Activated CD4-positive, alpha-beta T cell treated with anti-CD3 and anti-CD28 coated beads for 36 hours (primary cell): ENCODE measurements at regions not wholly inside any gene's neighbourhood (a gene's known extent, or its start where the extent isn't known, plus 50 kb on each side); places are given as distances from the start of the nearest gene placed in this dataset.
"Not testable (repeated sequence)": the region's sequence is repeated elsewhere in the genome, so short reads cannot be mapped to it uniquely, and the experiment has no call there.

Source experiments
- ATAC-seq: fragments of 200-7000 bp; cut with Tn5 transposase; one replicate; pipeline ENCODE4 v1.10.0; 2021; ENCODE audit warnings: mild to moderate bottlenecking, moderate library complexity
- CTCF ChIA-PET: fragments of 350-600 bp; sonication (Branson Sonifier 250); formaldehyde crosslinking; loops from one replicate; lab custom pipeline; 2021; ENCODE audit warnings: antibody characterized with exemption; lab: Charles Lee
- POLR2A ChIA-PET: fragments of 350-600 bp; sonication (Branson Sonifier 250); formaldehyde crosslinking; loops from one replicate; lab custom pipeline; 2021; ENCODE audit warnings: antibody characterized with exemption, inconsistent platforms; lab: Charles Lee
- DNase-seq: peaks from one replicate; pipeline ENCODE4 v3.0.0-alpha.2; 2020
- H3K27ac Mint-ChIP-seq: one replicate; pipeline ENCODE4 v1.8.0; 2021; ENCODE audit warnings: mixed read lengths
- H3K27me3 Mint-ChIP-seq: one replicate; pipeline ENCODE4 v1.8.0; 2021; ENCODE audit warnings: mixed read lengths
- H3K36me3 Mint-ChIP-seq: one replicate; pipeline ENCODE4 v1.8.0; 2021; ENCODE audit warnings: low read depth, mixed read lengths
- H3K4me1 Mint-ChIP-seq: one replicate; pipeline ENCODE4 v1.8.0; 2021; ENCODE audit warnings: mixed read lengths
- H3K4me3 Mint-ChIP-seq: one replicate; pipeline ENCODE4 v1.8.0; 2021; ENCODE audit warnings: mild to moderate bottlenecking, moderate library complexity, mixed read lengths
- H3K9me3 Mint-ChIP-seq: one replicate; pipeline ENCODE4 v1.8.0; 2021; ENCODE audit warnings: low read depth, mixed read lengths
- intact Hi-C, 2 experiments: fragments of 100-400 bp; cut with DNase I in 1 of 2; cut with micrococcal nuclease in 1 of 2; formaldehyde crosslinking; loops; one replicate each; pipeline versions ENCODE4 v1.14.2 to v1.15.1; 2022 to 2024; cut with DNase I, micrococcal nuclease

- H3K27ac Mint-ChIP-seq, H3K4me3 Mint-ChIP-seq, H3K36me3 Mint-ChIP-seq, H3K9me3 Mint-ChIP-seq, CTCF ChIA-PET, ATAC-seq, intact Hi-C loops, DNase-seq, H3K27me3 Mint-ChIP-seq: not testable (repeated sequence)
- H3K4me1 Mint-ChIP-seq = peaks cover 69% of the 10 kb centered on the region
- POLR2A ChIA-PET = interaction anchor here (0.6 kb wide), 1 partner anchor 19 kb away, joined by 3 read pairs; no protein-coding TSS in a partner anchor
Measured at GRCh38 chr6:30807566-30807965, 63.2 kb upstream of the IER3 start.

GRCh38 chr6:30806581-30807183 lies 62.3 kb upstream of the IER3 start:
- H3K4me3 Mint-ChIP-seq = no peak overlapping the region
- H3K4me1 Mint-ChIP-seq = peaks cover 63% of the 10 kb centered on the region
- H3K27ac Mint-ChIP-seq = peak overlapping the region; percentile 43
- H3K36me3 Mint-ChIP-seq = peaks cover 4% of the 10 kb centered on the region
- DNase-seq (no peak), ATAC-seq (no peak)
- no peaks in the 10 kb centered on the region for H3K27me3 Mint-ChIP-seq
- peaks cover 2% of the 10 kb centered on the region for H3K9me3 Mint-ChIP-seq
- ChIA-PET POLR2A (interaction anchor here (0.5 kb wide), 1 partner anchor 189 kb away, joined by 6 read pairs; no protein-coding TSS in a partner anchor), CTCF (no interaction called here)
- intact Hi-C loops = no loop called here

- DNase-seq (no peak), ATAC-seq (no peak)
- peaks cover 41% of the 10 kb centered on the region for H3K4me1 Mint-ChIP-seq
- peak overlapping the region; percentile 51 for H3K27ac Mint-ChIP-seq
- intact Hi-C loops = no loop called here
- H3K36me3 Mint-ChIP-seq = peaks cover 4% of the 10 kb centered on the region
- H3K4me3 Mint-ChIP-seq = no peak overlapping the region
- H3K27me3 Mint-ChIP-seq = no peaks in the 10 kb centered on the region
- H3K9me3 Mint-ChIP-seq = no peaks in the 10 kb centered on the region
- ChIA-PET POLR2A (no interaction called here), CTCF (interaction anchor here (0.6 to 1.4 kb wide), 5 partner anchors 18 to 275 kb away, joined by 3 to 4 read pairs (median 3); no protein-coding TSS in a partner anchor)
Measured at GRCh38 chr6:30804333-30804732, 60.0 kb upstream of the IER3 start.

DNA sequence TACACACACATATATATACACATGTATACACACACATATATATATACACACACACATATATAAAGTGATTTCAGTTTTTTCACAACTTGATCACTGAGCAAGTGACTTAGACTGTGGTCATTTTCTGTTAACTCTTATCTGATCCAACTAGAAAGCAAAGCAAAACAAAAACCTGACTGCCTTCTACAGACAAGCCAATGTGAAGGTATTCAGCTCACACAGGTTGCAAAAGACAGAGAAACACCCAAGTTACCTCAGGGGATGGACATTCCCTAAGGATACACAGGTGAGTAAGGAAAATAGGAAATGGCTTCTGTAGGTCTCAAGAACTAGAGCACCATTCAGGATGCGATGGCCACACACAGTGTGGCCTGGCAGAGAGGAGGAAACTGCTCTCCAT lies 58.4 kb upstream of the IER3 start:
- DNase-seq = no peak
- ATAC-seq = peak; percentile 42
- intact Hi-C loops = no loop called here
- no peaks in the 10 kb centered on the region for H3K27me3 Mint-ChIP-seq
- peak overlapping the region; percentile 55 for H3K27ac Mint-ChIP-seq
- H3K4me3 Mint-ChIP-seq = no peak overlapping the region
- peaks cover 4% of the 10 kb centered on the region for H3K36me3 Mint-ChIP-seq
- CTCF ChIA-PET = interaction anchor here (0.7 kb wide), 2 partner anchors 72 to 78 kb away, joined by 3 read pairs; no protein-coding TSS in a partner anchor
- peaks cover 28% of the 10 kb centered on the region for H3K4me1 Mint-ChIP-seq
- POLR2A ChIA-PET = no interaction called here
- H3K9me3 Mint-ChIP-seq = no peaks in the 10 kb centered on the region

GRCh38 chr6:30801950-30802349 lies 57.6 kb upstream of the IER3 start:
- POLR2A ChIA-PET = no interaction called here
- intact Hi-C loops = no loop called here

DNA sequence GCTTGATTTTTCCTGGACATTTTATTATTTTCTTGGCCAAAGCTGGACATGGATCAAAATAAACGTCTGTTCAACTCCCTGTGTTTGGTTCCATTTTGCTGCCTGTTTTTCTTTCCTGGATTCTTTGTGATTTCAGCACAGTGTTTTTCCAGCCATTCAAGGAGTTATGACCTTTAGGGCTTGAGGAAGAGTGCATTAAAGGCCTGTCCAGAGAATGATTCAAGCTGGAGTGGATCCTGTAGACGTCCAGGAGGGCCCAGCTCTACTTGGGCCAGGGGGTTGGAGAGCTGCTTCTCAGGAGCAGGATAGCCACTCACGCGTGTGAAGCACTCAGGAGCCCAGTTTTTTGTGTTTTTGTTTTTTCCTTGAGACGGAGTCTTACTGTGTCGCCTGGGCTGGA lies 56.5 kb upstream of the IER3 start:
- no peak for ATAC-seq
- intact Hi-C loops = no loop called here
- H3K9me3 Mint-ChIP-seq = no peaks in the 10 kb centered on the region

More at GRCh38 chr6:30801950-30802349, 57.6 kb upstream of the IER3 start:
- peaks cover 4% of the 10 kb centered on the region for H3K36me3 Mint-ChIP-seq
- H3K27me3 Mint-ChIP-seq = no peaks in the 10 kb centered on the region
- no peak overlapping the region for H3K27ac Mint-ChIP-seq
- H3K4me3 Mint-ChIP-seq = no peak overlapping the region
- ATAC-seq (no peak), DNase-seq (no peak)
- H3K9me3 Mint-ChIP-seq = no peaks in the 10 kb centered on the region
- CTCF ChIA-PET = interaction anchor here (0.7 kb wide), 1 partner anchor 71 kb away, joined by 3 read pairs; no protein-coding TSS in a partner anchor
- peaks cover 28% of the 10 kb centered on the region for H3K4me1 Mint-ChIP-seq

DNA sequence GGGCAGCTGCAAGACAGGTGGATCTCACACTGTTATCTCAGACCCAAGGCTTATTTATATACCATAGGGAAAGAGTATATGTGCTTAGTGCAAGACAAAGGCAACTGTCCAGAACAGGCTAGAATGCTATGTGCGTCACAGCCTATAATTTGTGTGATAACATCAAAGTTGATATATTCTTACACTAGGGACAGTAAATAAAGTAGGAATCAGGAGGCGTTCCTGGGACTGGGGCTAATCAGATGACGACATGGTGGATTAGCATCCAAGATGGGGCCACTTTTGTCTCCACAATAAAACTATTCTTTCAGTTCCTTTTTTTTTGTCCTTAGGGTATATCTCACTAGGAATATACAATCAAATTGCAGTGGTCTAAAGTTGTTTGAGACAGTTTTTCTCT lies 54.9 kb upstream of the IER3 start:
- ChIA-PET CTCF (interaction anchor here (0.7 kb wide), 1 partner anchor 69 kb away, joined by 3 read pairs; no protein-coding TSS in a partner anchor), POLR2A (no interaction called here)
- Mint-ChIP-seq H3K27me3 (no peaks in the 10 kb centered on the region), H3K36me3 (peaks cover 8% of the 10 kb centered on the region), H3K27ac (no peak overlapping the region), H3K9me3 (no peaks in the 10 kb centered on the region), H3K4me3 (no peak overlapping the region), H3K4me1 (peaks cover 26% of the 10 kb centered on the region)
- ATAC-seq (no peak), DNase-seq (no peak)
- intact Hi-C loops = no loop called here

More for the DNA sequence above, 56.5 kb upstream of the IER3 start:
- CTCF ChIA-PET = interaction anchor here (0.6 to 1.2 kb wide), 5 partner anchors 9 to 58 kb away, joined by 3 to 4 read pairs (median 3); no protein-coding TSS in a partner anchor
- H3K27ac Mint-ChIP-seq = no peak overlapping the region
- peaks cover 27% of the 10 kb centered on the region for H3K4me1 Mint-ChIP-seq
- DNase-seq = no peak
- POLR2A ChIA-PET = no interaction called here
- peaks cover 5% of the 10 kb centered on the region for H3K36me3 Mint-ChIP-seq
- H3K4me3 Mint-ChIP-seq = no peak overlapping the region
- no peaks in the 10 kb centered on the region for H3K27me3 Mint-ChIP-seq

DNA sequence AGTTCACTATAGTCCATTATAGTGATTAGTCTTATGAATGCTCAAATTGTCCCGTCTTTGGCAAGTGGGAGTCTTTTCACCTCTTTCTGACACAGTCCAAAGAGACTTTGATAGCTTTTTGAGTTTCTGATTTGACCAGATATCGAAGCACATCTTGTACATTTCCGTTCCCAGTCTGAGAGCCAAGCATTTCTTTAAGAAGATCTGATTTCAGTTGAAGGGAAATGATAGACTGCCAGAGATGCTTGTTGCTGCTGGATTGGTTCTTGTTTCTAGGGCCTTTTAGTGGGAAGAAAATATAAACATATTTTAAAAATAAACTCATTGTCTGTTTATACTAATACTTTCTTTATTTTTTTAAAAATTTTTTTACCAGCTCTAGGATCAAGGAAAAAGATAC lies 54.1 kb upstream of the IER3 start:
- Mint-ChIP-seq H3K27me3 (no peaks in the 10 kb centered on the region), H3K4me1 (peaks cover 29% of the 10 kb centered on the region), H3K36me3 (peaks cover 8% of the 10 kb centered on the region), H3K27ac (no peak overlapping the region), H3K9me3 (no peaks in the 10 kb centered on the region), H3K4me3 (no peak overlapping the region)
- ATAC-seq (no peak), DNase-seq (no peak)
- CTCF ChIA-PET = interaction anchor here (0.5 to 0.7 kb wide), 2 partner anchors 68 to 120 kb away, joined by 3 to 4 read pairs; no protein-coding TSS in a partner anchor
- POLR2A ChIA-PET = no interaction called here
- intact Hi-C loops = no loop called here

GRCh38 chr6:30795549-30796293 lies 51.4 kb upstream of the IER3 start:
- H3K4me1 Mint-ChIP-seq = peaks cover 45% of the 10 kb centered on the region
- DNase-seq = no peak
- H3K4me3 Mint-ChIP-seq = no peak overlapping the region
- H3K27ac Mint-ChIP-seq = no peak overlapping the region
- no peaks in the 10 kb centered on the region for H3K27me3 Mint-ChIP-seq
- ATAC-seq = no peak
- no peaks in the 10 kb centered on the region for H3K9me3 Mint-ChIP-seq
- H3K36me3 Mint-ChIP-seq = peaks cover 14% of the 10 kb centered on the region
- ChIA-PET CTCF (interaction anchor here (0.5 to 0.6 kb wide), 2 partner anchors 18 to 27 kb away, joined by 3 read pairs; no protein-coding TSS in a partner anchor), POLR2A (no interaction called here)
- intact Hi-C loops = no loop called here
